NCI-H524 treated with DMSO at 0.1 percent for 48 hours (cell line): ENCODE measurements at regions not wholly inside any gene's neighbourhood (a gene's known extent, or its start where the extent isn't known, plus 50 kb on each side); places are given as distances from the start of the nearest gene placed in this dataset.
A peak's percentile ranks its signal among the peaks of the same experiment; 100 is the strongest.
"Not testable (repeated sequence)": the region's sequence is repeated elsewhere in the genome, so short reads cannot be mapped to it uniquely, and the experiment has no call there.

ENCODE experiments used
- DNase-seq: peaks from one replicate; lab custom pipeline; 2025; lab: John Stamatoyannopoulos, UW

DNA sequence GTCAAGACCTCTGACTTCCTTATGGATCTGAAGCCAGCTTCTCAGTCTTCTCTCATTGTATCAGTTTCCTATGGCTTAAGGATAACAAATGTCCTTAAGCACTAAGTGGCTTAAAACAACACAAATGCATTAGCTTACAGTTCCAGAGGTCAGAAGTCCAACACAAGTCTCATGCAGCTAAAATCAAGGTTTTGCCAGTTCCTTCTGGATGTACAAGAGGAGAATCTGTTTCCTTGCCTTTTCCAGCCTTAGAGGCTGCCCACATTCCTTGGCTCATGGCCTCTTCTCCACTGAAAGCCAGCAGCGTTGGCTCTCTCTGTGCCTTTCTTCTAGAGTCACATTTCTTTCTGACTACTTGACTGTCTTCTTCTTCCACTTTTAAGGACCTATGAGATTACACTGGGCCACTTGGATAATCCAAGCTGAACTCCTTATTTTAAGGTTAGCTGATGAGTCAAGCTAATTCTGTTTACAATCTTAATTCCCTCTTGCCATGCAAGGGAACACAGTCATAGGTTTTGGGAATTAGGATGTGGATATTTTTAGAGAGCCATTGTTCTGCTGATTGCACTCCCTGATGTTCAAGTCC is 179.0 kb downstream of the BCAS1 start:
- no peak for DNase-seq

DNA sequence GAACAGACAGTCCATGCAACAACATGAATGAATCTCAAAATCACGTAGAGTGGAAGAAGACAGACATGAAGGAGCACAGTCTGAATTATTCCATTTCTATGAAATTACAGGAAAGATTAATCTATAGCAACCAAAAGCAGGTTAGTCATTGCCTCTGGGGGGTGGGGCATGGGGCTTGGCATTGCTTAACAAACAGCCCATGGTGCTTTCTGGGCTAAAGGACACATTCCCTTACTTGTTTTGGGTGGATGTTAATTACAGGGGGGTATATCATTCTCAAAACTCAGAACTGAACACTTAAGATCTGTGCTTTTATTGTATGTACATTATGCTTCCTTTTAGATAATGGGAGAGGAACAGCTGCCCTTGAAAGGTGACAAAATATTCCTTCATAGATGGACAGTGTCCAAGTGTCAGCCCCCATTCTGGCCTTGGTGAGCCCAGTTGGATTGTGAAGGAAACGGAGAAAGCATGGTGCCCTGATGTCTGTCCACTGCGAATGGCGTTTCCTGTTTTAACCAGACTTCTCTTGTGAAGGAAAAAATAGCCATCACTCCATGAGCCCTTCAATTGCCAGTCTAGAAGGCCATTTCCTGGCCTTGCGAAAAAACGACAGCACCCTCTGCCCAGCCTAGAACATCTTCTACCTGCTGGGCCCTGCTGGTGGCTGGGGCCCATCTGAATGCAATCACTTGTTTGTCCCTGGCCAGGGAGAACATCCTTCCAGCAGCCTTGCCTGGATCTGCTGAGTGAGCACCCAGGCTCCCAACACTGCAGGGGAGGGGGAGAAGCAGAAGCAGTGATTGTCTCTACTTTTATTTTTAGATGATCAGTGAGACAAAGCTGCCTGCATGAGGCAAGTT is 179.7 kb downstream of the BCAS1 start:
- DNase-seq: no peak

DNA sequence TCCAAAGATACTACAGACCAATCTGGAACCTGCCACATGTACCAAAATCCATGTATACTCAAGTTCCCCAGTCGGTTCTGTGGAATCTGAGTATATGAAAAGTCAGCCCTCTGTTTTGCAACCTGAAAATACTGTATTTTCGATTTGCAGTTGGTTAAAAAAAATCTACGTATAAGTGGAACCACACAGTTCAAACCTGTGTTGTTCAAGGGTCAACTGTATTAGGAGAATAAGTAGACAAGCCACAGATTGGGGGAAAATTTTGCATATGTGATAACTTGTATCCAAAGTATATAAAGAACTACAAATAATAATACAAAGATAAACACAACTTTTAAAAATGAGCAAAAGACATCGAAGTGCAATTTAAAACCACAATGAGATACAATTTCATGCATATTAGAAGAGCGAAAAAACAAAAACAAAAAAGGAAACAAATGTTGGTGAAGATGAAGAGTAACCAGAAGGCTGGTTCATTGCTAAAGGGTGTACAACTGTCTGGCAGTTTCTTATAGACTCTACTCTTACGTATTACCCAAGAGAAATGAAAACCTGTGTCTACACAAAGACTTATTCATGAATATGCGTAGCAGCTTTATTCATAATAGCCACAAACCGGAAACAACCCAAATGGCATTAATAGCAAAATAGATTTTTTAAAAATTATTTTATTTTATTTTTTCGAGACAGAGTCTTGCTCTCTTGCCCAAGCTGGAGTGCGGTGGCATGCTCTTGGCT is 180.8 kb downstream of the BCAS1 start:
- DNase-seq: no peak

DNA sequence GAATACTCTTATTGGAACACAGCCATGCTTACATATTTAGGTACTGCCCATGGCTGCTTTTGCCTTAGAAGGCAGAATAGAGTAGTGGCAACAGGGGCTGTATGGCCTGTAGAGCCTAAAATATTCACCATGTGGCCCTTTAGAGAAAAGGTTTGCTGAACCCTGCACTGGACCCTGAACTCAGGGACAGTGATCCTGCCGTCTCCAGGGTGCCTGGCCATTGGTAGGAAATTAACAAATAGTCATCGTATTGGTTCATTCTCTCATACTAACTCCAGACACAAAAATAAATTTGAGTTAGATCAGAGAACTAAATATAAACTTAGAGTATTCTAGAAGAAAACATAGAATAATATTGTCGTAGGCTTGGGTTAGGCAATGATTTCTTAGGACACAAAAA is 181.4 kb downstream of the BCAS1 start:
- no peak for DNase-seq

DNA sequence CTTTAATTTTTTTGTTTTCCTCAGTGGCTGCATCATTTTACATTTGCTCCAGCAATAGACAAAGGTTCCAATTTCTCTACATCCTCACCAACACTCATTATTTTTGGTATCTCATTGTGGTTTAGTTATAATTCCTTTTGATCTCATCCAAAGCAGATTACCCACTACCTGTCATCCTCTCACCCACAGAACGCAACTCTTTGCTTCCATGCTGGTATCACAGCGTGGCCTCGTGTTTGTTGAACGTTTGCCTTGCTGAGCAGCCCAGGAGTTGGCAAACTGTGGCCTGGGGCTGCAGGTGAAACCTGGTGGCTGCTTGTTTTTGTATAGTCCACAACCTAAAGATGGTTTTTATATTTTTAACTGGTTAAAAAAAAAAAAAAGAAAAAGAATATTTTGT is 181.9 kb downstream of the BCAS1 start:
- no peak for DNase-seq

DNA sequence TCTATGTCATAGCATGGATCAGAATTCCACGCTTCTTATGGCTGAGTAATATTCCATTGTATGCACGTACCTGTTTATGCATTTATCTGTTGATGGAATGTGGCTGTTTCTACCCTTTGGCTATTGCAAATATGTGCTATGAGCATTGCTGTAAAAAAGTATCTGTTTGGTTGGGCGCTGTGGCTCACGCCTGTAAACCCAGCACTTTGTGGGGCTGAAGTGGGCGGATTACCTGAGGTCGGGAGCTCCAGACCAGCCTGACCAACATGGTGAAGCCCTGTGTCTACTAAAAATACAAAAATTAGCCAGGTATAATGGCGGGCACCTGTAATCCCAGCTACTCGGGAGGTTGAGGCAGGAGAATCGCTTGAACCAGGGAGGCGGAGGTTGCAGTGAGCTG is 182.4 kb downstream of the BCAS1 start:
- DNase-seq: no peak

DNA sequence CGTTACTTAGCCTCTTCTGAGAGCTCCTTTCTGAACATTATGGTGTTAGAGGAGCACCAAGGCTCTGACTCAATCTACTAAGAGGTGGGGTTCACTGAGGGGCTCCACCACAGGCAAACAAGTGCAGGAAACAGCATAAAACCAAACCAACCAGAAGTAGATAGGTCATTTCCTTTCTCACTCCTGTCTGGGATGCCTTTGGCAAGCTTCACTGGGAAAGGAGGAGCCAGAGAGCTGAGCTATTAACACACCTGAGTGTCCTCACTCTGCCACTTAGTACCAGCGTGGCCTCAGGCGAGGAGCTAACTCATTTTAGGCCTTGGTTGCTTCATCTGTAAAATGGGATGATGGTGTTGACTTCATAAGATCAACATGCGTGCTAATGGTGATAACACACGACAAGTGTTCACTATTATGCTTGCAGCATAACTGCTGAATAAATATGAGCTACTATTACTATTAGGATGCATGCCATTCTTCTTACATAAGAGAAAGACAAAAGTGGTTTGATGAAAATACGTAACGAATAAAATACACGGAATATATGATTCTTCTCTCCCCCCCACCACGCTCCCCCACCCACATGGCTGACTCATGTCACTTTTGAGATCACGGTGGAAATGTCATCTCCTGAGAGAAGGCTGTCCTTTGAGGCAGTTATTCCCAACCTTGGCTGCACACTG is 185.4 kb downstream of the BCAS1 start:
- no peak for DNase-seq

DNA sequence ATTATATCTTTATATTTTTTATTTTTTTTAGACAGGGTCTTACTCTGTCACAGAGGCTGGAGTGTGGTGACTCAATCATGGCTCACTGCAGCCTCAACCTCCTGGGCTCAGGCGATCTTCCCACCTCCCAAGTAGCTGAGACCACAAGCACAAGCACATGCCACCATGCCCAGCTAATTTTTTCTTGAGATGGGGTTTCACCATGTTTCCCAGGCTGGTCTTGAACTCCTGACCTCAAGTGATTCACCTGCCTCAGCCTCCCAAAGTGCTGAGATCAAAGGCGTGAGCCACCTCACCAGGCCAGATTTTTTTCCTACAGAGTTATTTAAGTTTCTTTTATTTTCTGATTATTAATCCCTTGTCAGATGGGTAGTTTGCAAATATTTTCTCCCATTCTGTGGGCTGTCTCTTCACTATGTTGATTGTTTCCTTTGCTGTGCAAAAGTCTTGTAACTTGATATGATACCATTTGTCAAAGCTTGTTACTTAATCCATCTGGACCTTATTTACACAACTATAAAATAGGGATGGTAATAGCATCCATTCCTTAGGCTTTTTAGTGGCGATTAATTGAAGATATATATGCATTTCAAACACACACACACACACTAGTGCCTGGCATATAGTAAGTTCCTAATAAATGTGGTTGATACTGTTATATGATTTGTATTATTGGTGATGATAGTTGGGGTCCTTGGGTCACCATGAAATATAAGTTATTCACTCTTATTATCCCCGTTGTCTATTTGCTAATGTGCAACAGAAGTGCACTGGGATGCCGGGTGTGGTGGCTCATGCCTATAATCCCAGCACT is 187.1 kb downstream of the BCAS1 start:
- peak; percentile 47 for DNase-seq

DNA sequence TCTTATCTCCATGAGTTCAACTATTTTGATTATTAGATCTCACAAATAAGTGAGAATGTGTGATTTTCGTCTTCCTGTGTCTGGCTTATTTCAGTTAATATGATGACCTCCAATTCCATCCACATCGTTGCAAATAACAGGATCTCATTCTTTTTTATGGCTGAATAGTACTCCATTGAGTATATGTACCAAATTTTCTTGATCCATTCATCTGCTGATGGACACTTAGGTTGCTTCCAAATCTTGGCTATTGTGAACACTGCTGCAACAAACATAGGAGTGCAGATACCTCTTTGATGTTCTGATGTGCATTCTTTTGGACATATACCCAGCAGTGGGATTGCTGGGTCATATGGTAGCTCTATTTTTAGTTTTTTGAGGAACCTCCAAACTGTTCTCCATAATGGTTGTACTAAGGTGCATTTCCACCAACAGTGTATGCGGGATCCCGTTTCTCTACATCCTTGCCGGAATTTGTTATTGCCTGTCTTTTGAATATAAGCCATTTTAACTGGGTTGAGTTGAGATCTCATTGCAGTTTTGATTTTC is 187.9 kb downstream of the BCAS1 start:
- DNase-seq: not testable (repeated sequence)

DNA sequence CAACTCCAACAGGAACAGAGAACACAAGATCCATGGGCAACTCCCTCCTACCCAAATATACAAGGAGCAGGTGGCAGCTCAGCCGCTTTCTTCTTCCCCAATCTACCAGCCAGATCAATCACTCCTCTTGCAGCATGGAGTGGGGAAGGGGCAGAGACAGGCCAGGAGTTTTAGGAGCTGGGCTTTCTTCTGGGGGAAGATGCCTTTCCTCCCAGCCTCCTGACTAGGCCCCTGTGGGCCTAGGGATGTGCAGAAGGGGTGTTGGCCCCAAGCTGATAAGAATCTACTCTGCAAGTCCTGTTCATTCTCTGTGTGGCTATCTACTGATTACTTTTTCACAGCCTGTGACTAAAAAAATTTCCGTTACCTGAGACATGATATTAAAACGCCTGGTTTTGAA is 189.0 kb downstream of the BCAS1 start:
- DNase-seq: no peak

DNA sequence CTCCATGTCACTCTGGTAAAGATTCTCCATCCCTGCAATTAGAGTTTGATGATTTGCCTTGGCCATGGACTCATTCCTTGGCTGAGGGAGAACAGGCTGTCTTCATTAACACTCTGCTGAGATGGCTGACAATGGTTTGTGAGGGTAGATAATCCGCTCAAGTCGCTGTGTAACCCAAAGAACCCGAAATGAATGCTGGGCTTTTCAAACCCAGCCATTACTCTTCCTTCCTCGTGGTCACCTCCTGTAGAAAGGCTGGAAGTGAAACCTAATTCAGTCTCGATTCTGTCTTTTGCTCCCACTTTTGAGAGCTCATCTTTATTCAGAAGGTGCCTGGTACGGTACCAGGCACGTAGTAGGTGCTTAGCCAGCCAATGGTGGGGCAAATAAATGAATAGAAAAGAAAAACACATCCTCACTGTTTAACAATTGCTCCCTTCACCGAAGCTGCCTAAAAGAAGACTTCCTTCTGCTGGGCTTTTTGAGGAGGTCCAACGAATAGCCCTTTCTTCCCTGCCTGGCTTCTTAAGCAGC is 190.2 kb downstream of the BCAS1 start:
- DNase-seq: no peak

DNA sequence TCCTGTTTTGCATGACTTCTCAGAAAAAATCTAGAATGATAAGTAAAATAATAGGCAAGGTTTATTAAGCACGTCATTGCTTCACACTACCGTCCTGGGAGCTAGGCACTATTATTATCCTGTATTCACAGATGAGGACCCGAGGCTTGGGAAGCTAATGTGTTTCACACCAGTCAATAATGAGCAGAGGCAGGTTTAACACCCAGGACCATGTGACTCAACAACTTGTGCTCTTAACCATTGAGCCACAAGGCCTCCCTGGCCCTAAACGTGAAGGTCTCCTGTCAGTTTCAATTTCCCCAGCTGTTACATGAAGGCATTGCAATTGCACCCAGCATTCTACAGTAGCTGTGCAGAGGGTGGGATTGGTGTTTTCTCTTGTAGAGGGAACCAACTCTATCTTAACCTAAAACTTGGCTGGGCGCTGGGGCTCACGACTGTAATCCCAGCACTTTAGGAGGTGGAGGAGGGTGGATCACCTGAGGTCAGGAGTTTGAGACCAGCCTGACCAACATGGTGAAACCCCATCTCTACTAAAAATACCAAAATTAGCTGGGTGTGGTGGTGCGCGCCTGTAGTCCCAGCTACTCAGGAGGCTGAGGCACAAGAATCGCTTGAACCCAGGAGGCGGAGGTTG is 191.2 kb downstream of the BCAS1 start:
- no peak for DNase-seq

DNA sequence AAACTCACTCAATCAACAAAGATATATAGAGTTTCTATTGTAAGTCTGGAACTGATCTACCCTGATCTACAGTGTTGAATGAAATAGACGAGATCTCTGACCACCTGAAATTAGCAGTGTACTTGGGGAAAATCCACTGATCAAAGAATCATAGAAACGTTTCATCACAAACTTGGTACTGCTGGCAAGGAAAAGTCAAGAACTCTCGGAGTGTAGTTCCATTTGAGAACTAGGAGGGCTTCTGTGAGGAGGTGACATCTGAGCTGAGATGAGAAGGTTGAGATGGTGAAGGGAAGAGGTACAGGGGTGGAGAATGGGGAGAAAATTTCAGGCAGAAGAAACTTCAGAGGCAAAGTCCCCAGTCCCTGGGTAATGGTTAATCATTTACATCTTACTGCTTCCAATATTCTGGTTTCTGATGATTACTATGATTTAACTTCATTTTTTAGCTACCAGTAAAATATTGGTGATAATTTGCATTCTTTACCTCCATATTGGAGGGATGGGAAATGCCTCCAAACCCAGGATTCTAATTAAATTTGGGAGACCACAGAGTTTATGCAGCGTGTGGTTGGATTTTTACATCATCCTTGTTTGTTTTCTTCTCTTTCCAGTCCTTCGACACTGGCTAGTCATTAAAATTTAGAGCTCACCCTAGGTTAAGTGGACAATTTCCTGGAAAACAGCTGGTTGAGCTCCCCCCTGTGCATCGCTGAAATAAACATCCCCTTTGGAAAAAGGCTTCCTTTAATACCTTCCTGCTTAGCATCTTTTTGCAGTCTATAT is 191.9 kb downstream of the BCAS1 start:
- no peak for DNase-seq

DNA sequence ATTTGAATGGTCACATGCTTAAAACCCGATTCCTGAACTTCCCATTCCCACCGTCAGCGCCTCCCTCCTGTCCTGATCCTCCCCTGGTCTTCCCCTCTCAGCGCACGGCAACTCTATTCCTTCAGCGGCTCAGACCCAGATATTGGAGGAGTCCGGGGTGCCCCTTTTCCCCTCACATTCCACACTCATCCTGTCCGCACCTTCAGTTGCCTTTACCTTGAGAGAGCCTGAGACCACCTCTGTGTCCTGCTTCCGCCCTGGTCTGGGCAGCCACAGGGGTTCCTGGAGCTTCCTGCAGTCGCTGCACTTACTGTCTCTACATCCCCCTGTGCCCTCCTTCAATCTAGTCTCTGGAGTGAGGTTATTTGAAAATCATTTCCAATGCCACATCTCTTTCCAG is 193.4 kb downstream of the BCAS1 start:
- DNase-seq: no peak

DNA sequence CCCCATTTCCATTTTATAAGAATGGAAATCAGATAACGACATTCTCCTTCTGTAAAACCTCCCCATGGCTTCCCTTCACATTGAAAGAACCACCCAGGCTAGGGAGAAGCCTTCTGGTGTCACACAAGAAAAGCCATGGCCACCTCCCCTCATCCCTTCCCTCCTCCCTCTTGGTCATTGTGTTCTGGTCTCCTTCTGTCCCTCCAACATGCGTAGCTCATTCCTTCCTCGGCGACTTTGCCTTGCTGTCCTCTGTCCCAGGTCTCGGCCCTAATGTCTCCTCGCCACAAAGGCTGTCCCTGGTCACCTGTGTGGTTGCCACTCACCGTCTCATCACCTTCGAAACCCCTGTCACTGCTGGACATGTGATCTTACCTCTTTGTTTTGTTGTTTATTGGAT is 193.9 kb downstream of the BCAS1 start:
- no peak for DNase-seq

DNA sequence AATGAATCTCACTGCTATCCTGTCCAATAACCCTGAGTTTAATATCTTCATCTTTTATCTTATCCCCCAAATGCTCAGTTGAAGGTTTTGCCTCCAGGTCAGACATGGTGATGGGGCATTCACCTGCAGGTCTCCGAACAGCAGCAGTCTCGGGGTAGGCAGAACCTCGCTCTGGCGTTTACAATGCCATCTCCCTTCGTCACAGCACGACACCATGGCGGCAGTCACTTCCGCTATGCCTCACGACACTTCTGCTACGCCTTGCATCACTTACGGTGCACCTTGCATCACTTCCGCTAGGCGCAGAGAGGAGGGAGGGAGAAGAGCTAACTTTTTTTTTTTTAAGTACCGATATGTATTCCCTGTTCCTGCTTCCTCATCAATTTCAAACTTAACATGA is 194.9 kb downstream of the BCAS1 start:
- DNase-seq: no peak

DNA sequence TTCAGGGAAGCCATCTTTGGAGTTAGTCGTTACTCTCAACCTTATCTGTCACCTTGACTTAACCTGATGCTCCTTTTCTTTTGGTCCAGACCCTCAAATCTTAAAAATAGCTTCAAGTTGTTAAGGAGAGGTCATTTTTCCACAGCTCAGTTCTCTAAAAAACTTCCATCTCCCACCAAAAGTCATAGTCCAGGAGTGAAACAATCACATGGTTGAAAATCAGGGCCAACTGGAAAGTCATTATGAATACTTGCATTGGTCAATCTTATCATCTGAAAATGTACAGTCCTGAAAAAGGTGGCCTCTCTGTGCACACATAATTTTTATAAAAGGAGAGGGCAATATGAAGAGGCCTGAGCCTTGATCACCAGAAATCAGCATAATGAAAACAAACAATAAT is 195.7 kb downstream of the BCAS1 start:
- no peak for DNase-seq

DNA sequence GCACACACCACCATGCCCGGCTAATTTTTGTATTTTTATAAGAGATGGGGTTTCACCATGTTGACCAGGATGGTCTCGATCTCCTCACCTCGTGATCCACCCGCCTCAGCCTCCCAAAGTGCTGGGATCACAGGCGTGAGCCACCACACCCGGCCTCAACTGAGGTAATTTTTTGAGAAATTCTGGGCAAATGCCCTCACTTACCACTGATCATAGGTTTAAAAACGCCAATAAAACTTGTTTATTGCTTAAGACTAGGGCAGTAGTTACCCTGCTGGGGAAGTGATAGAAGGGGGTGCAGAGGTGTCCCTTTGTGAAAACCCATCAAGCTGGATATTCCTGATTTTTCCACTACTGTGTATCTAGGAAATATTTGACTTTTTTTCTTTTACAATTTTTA is 196.3 kb downstream of the BCAS1 start:
- no peak for DNase-seq

DNA sequence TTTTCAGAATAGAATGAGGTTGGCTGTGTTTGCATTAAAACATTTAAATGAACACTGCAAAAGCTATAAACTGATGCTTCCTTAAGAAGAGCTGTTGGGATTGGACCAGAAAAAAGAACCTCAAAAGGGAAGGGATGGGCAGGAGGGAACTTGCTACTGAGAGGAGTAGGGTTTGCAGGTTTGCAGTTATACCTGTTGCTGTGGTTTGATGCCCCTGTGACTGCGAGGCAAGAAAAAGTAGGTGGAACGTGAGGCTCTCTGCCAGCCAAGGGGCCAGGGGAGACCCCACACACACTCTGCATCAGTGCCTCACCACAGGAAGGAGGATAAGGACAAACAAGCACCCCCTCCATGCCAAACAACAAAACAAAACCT is 197.2 kb downstream of the BCAS1 start:
- no peak for DNase-seq
